HG02759 (cell line): ENCODE measurements at regions not wholly inside any gene's neighbourhood (a gene's known extent, or its start where the extent isn't known, plus 50 kb on each side); places are given as distances from the start of the nearest gene placed in this dataset.
"Not testable (repeated sequence)": the region's sequence is repeated elsewhere in the genome, so short reads cannot be mapped to it uniquely, and the experiment has no call there.

Source experiments
- ATAC-seq: cut with Tn5 transposase; IDR thresholded peaks from one replicate; pipeline ENCODE4 v1.9.1; 2021; ENCODE audit warnings: mild to moderate bottlenecking, moderate library complexity; ENCODE audit not compliant: unreplicated experiment

DNA sequence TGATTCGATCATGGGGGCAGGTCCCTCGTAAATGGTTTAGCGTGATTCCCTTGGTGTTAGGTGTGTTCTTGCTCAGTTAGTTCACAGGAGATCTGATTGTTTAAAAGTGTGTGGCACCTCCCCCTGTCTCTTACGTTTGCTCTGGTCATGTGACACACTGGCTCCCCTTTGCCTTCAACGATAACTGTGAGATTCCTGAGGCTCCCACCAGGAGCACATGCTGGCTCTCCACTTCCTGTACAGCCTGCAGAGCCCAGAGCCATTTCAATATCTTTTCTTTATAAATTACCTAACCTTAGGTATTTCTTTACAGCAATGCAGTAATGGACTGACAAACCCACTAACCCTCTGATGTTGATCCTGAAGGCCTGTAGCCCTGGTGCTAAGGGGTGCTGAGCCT is 141.9 kb downstream of the FCRL5 start:
- ATAC-seq: no peak

DNA sequence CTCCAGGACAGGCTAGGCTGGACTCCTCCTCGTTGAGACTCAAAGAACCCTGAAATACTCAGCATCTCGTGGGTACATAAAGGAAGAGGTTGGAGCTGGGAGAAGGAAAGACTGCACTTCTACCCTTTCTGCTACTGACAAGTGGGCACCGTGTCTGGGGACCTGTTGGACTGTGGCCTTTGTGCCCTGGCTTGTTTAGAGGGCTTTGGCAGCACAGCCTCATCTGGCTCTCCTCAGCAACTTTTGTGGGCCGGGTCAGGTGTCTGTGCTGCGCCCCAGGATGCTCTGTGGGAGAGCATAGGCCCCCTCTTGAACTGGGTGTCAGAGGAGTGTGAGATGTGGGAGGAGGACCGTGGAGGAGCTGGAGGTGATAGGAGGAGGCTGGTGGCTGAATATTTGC is 142.4 kb downstream of the FCRL5 start:
- no peak for ATAC-seq

DNA sequence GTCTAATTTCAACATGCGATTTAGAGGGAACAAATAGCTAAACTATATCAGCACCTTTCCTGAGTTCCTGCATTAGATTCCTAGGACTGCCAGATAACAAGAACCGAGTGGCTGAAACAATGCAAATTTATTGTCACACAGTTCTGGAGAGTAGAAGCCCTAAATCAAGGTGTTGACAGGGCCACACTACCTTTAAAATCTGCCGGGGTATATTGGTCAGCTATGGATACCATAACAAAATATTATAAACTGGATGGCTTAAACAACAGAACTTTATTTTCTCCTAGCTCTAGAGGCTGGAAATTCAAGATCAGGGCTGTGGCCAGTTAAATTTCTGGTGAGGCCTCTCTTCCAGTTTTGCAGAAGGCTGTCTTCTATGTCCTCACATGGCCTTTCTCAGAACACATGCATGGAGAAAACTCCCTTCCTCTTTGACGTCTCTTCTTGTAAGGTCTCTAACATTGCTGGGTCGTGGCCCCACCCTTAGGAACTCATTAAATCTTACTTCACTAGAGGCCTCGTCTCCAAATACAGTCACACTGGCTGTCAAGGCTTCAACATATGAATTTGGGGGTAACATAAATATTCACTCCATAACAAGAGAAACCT is 144.3 kb downstream of the FCRL5 start:
- ATAC-seq: no peak

DNA sequence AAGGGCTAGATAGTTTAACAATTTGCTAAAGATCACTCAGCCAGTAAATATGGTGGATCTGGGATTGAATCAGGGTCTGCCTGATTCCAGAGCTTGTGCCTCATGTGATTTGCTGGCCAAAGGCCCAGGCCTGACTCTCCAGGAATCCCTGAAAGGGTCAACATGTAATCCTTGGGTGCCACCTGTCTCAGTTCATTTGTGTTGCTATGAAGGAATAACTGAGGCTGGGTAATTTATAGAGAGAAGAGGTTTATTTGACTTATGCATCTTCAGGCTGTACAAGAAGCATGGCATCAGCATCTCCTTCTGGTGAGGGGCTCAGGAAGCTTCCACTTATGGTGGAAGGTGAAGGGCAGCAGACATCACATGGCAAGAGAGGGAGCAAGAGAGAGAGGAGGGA is 144.9 kb downstream of the FCRL5 start:
- no peak for ATAC-seq

DNA sequence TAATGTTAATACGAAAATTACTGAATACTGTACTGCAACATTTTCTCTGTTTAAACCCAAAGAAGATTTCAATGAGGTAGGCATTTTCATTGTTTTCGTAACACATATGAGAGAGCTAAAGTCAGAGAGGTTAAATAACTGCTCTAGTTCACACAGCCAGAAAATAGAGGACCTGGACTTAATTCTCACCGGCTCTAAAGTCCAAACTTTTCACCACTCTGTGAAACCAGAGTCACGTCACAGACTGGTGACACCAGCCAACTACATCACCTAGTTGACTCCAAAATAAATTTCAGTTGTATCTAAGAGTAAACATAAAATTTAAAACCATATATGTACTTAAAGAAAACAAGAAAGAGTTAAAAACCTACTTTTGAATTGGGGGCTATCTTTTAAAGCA is 146.7 kb downstream of the FCRL5 start:
- ATAC-seq: no peak

DNA sequence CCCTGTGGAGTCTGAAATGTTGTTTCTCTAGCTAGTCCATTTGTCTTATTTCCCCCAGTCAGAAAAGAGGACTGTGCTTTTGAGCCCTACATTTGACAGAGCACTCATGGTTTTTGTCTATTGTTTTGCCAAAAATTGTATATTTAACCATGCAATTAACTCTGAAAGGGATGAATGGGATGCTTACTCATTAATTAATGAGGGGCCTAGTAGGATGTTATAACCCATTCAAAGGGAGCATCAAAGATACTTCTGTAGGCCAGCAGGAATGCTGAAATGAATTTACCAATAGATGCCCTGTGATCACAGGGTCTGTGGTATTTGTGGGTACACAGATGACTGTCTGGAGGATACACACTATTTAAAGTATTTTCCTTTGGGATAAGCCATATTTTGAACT is 147.7 kb downstream of the FCRL5 start:
- no peak for ATAC-seq

DNA sequence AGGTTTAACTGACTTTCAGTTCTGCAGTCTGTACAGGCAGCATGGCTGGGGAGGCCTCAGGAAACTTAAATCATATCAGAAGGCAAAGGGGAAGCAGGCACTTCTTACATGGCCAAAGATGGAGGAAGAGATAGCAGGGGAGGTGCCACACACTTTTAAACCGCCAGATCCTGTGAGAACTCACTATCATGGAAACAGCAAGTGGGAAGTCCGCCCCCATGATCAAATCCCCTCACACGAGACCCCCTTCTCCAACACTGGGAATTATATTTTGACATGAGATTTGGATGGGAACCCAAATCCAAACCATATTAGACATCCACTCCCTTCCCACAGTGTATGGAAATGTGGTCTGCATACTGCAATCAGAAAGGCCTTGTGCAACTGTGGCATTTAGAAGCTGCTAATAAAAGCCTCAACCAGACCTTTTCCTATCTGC is 148.2 kb downstream of the FCRL5 start:
- ATAC-seq: peak; percentile 27

DNA sequence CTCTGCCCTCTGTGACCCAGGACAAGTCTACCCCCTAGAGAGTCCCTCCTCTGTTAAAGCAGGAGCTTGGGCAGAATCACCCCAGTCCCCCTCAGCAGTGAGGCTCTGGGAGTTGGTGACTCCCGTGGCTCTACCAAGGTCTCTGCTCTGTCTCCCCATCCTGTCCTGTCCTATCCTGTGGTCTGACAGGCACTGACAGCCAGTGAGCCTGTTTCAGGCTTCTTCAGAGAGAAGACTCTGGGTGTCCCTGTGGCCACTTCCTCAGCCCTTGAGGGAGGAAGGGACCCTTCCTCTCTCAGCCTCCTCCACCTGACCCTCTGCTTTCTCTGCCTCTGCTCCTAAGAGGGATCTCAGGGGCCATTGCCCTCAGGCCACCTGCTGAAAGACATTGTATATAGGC is 148.7 kb downstream of the FCRL5 start:
- ATAC-seq: peak; percentile 14

DNA sequence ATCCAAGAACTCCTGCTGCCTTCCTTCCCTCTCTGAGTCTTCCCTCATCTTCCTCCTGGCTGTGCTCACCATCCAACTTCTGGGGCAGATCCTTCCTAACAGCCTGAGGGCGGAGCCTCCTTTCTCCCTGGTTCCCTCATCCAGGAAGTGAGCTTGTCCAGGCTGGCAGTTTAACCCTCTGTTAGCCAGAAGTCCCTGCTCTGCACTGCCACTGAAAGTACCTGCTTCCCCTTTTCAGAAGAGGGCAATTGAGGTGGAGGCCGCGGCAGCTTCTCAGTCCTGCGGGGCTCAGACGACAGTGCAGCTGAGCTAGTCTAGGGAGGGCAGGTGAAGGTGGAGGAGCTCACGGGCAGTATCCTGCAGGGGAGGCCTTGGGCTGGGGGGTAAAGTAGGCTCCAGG is 149.1 kb downstream of the FCRL5 start:
- peak; percentile 83 for ATAC-seq

DNA sequence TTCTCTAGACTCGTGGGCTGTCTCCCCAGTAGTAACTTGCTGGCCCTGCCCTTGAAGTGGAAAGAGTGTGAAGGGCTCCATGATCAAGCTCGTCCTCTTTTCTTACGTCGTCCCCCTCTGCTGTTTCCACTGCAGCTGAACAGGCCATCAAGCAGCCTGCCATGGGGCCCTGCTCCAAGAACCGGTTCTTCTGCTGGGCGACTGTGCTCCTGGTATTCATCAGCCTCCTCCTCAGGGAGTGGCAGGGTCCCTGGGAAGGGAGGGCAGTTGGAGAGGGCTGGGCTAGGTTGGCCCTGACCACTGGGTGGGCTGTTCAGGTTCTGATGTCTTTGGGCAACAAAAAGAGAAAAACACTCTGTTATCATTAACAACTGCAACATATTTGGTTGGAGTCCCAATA is 151.5 kb downstream of the FCRL5 start:
- no peak for ATAC-seq

DNA sequence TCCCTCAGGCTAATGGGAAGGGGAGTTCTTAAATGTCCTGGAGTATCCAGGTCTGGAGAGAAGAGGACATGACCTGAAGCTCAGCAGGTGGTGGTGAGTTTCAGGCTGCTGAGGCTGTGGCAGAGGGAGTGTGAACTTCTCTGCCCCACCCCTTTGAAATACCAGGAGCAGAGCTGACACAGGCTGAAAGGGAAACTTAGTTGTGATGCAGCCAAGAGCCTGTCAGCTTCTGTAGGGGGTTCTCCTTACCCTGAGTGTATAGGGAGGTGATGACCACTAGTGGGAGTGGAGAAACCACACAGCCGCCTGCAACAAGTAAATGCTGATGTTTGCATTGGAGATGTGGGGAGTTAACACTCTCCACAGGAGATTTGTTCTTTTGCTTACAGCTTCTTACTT is 152.3 kb downstream of the FCRL5 start:
- peak; percentile 66 for ATAC-seq

DNA sequence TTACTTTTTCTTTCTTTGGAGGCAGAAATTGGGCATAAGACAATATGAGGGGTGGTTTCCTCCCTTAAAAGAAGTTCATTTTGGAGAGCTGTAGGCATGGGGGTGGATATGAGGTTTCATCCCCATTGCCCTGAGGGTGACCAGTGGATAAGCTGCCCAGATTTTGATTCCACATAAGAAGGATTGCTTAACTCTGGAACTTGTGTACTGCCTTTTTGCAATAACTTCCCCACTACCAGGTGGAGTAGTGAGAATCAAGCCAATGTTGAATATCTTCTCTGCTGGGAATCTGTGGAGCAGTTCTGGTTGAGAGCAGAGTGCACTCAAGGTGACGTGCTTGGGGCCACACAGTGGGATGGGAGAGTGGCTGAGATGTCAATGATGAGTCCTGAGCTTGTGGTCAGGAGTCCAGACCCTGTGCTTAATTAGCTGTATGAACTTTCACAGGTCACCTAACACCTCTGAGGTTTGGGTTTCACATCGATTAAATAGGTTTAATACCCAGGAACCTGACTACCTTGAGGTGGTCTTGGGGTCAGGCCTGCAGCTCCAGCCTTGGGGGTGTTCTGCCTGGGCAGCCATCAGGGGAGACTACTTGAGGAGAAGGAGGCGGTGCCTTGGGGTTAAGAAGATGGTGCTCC is 152.9 kb downstream of the FCRL5 start:
- no peak for ATAC-seq

DNA sequence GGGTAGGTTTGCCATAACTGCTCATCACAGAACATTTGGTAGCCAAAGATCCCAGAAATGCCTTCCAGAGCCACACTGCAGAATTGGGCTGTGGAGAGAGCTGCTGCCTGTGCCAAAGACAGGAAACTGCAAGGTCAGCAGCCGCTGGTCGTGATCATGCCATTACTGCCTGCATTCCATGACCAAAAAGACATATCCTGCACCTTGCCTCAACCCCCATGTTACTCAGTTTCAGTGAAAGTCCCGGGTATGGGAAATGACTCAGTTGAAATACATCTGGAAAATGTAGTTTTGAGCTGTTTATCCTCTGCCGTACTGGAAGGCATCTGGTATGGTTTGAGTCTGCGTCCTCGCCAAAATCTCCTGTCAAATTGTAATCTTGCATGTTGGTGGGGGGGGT is 161.7 kb downstream of the FCRL5 start:
- ATAC-seq: no peak

DNA sequence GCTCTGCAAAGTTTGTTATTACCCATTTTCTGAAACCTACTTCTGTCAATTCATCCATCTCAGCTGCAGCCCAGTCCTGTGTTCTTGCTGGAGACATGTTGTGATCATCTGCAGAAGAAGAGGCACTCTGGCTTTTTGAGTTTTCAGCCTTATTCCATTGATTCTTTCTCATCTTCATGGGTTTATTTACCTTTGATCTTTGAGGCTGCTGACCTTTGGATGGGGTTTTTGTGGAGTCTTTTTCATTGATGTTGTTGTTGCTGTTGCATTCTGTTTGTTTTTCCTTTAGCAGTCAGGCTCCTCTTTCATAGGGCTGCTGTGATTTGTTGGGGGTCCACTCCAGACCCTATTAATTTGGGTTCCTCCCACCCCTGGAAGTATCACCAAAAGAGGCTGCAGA is 164.3 kb downstream of the FCRL5 start:
- ATAC-seq: no peak

DNA sequence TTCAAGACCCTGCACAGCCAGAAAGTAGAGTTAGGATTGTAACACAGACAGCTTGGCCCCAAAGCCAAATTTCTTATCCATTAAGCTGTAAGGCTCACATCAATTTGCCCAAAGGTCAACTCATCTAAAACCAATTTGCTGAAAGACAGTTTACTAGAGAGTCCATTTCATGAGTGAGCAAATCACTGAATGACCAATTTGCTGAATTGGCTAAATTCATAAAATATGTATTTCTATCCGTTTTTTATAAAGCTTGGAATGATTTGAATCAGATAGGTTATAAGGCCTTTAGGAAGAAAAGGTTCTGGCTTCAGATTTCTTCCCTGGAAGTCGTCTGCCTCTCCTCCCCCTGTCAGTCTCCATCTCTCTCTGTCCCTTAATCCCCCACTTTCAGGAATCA is 168.1 kb downstream of the FCRL5 start:
- ATAC-seq: no peak

DNA sequence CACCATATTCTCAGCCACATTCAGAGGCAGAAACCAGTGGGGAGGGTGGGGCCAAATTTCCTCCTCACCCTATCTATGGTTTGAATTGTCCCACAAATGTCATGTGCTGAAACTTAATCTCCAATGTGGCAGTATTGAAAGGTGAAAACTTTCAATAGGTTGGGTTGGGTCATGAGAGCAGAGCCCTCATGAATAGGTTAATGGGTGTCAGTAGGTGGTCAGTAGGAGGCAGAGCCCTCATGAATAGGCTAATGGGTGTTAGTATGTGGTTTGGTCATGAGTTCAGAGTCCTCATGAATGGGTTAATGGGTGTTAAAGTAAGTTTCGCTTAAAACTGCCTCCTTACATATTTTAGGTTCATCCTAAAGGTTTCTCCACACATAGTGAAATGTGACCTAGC is 170.0 kb downstream of the FCRL5 start:
- ATAC-seq: no peak

DNA sequence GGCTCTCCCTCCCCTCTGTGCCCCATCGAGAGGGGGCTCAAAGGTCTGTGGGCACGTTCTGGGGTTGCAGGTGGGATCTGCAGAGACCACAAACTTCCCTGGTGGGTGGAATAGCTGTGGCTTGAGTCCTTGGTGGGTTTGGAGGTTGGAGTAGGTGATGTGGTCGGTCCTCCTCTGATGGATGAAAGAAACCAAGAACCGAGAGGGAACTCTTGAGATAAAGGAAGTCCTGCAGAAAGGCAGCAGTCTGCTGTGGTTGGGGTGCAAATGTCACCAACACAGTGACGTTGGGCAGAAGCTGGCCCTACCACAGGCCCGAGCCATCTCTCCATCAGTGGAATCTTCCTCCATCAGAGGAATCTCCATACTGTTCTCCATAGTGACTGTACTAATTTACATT is 171.8 kb downstream of the FCRL5 start:
- no peak for ATAC-seq

DNA sequence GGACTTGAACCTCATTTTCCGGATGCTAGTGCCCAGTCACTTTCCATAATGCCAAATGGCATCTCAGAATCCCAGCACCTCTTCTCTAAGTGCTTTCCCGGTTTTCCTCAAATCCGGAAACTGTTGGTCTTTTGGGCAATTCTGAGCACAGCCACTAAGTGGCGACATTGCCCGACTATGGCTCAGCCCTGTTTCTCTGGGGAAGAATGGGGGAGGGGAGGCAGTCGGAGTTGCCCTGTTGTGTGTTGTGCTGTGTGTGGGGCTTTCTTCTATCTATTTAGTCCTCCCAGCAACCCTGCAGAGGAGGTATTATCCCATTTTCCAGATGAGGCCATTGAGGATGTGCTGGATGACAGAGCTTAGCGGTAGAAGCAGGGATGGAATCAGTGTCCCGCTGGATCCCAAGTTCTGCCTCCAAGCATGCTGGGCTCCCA is 175.0 kb downstream of the FCRL5 start:
- not testable (repeated sequence) for ATAC-seq

DNA sequence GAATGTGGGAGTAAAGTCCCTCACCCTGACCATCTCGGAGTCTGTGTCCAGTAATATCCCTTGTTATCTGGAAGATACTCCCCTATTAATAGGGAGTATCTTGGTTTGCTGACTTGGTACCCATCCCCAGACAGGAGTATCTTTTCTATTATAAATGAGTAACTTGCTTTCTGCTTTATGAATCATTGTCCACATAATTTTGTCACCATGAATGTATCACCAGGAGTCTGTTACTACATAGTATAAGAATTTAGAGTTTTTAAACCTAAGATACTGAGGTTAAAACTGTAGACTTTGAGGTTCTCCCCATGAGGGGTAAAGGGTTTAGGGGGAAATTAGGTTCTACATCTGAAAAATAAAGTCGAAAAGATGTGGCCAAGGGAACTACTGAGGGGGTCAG is 175.6 kb downstream of the FCRL5 start:
- no peak for ATAC-seq

DNA sequence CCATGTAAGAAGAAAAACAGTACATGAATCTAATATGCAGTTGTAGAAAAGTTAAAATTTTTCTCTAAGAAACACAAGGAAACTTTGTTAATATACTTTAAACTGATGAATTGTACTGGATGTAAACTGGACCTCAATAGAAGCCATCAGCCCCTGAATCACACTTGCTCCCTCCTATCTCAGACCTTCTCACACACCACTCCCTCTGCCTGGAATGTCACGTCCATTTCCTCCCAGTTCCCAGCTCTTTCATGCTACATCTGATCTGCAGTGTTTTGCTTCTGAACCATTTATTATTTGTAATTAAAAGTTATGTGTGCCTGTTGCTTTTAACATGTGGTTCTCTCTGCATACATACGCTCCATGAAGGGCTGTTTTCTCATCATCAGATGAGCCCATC is 180.0 kb downstream of the FCRL5 start:
- ATAC-seq: not testable (repeated sequence)

DNA sequence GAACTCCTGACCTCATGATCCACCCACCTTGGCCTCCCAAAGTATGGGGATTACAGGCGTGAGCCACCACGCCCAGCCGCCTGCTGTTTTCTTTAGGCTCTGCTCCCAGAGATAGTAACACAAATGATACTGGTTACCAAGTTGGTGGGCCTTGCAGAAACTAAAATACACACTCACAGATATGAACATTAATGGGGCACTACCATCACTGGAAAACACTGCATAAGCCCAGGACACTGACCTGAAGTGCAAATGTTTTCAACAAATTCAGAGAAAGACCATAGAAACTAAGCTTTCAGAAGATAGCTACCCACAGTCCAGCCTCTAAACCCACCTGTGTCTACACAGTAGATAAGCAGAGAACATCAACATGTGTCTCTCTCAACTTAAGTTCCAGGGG is 180.5 kb downstream of the FCRL5 start:
- ATAC-seq: no peak

DNA sequence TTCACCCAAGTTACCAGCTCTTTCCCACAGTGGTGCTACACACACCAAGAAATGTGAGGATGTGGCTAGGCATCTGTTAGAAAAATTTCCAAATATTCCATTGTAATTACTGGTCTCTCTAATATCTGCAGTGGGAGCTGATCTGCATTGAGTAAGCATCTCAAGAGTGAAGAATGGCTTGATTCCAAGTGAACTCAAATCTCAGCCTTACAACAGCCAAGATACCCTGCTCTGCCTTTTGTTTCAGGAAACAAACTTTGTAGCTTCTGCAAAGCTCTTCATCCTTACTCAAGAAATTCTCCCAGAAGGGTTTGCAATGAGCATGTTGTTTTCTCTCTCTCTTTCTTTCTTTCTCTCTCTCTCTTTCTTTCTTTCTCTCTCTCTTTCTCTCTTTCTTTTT is 181.1 kb downstream of the FCRL5 start:
- no peak for ATAC-seq

DNA sequence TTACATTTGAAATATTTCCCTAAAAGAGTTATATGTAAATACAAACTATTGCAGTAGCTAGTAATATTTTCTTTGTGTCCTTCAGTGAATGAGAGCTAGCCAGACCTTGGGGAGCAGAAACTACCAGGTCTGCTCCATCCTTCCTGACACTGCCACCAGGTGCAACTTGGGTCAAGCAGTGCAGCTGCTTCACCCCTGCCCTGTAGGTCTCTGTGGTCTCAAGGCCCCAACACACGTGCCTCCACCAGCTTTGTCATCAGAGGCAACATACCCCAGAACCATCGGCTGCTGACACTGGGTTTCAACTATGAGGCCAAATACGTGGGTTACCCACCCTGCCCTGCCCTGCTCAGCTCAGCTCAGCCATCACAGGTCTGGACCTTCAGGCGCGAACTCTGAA is 181.6 kb downstream of the FCRL5 start:
- ATAC-seq: no peak
